H9 (cell line): ENCODE measurements at regions not wholly inside any gene's neighbourhood (a gene's known extent, or its start where the extent isn't known, plus 50 kb on each side); places are given as distances from the start of the nearest gene placed in this dataset.

Source experiments
- DNase-seq: peaks from one replicate; pipeline ENCODE4 v3.0.0-alpha.2; 2017
- H2AFZ ChIP-seq: one replicate; pipeline ENCODE4 v1.6.1; 2013; ENCODE audit warnings: mild to moderate bottlenecking, low read length, control low read depth, moderate library complexity
- H2AK5ac ChIP-seq: 2 replicates; pipeline ENCODE4 v1.6.1; 2013; ENCODE audit warnings: low read length, control low read depth, mixed read lengths; ENCODE audit not compliant: insufficient read length
- H2BK120ac ChIP-seq: one replicate; pipeline ENCODE4 v1.6.1; 2013; ENCODE audit warnings: low read depth, mild to moderate bottlenecking, low read length, control low read depth, inconsistent platforms; ENCODE audit not compliant: poor library complexity, severe bottlenecking
- H2BK12ac ChIP-seq: 2 replicates; pipeline ENCODE4 v1.6.1; 2013; ENCODE audit warnings: low read length, control low read depth, mixed read lengths, low read depth; ENCODE audit not compliant: insufficient read length
- H2BK15ac ChIP-seq: 2 replicates; pipeline ENCODE4 v1.6.1; 2013; ENCODE audit warnings: low read depth, low read length, control low read depth
- H2BK20ac ChIP-seq: one replicate; pipeline ENCODE4 v1.6.1; 2013; ENCODE audit warnings: low read depth, mild to moderate bottlenecking, low read length, control low read depth, inconsistent platforms; ENCODE audit not compliant: poor library complexity, severe bottlenecking
- H2BK5ac ChIP-seq: 2 replicates; pipeline ENCODE4 v1.6.1; 2013; ENCODE audit warnings: low read length, control low read depth, mixed read lengths; ENCODE audit not compliant: insufficient read length
- H3K14ac ChIP-seq: 2 replicates; pipeline ENCODE4 v1.6.1; 2013; ENCODE audit warnings: low read length, control low read depth; ENCODE audit not compliant: insufficient read depth
- H3K18ac ChIP-seq: 2 replicates; pipeline ENCODE4 v1.6.1; 2013; ENCODE audit warnings: low read depth, mild to moderate bottlenecking, mixed read lengths, low read length, control low read depth; ENCODE audit not compliant: insufficient read length
- H3K23ac ChIP-seq: 2 replicates; pipeline ENCODE4 v1.6.1; 2013; ENCODE audit warnings: low read length, control low read depth, mixed read lengths, low read depth; ENCODE audit not compliant: insufficient read length
- H3K23me2 ChIP-seq: 2 replicates; pipeline ENCODE4 v1.6.1; 2013; ENCODE audit warnings: low read depth, mild to moderate bottlenecking, mixed read lengths, low read length, control low read depth; ENCODE audit not compliant: insufficient read length, poor library complexity, severe bottlenecking
- H3K27ac ChIP-seq: 2 replicates; pipeline ENCODE4 v1.5.1; 2013; ENCODE audit warnings: low read length, control low read depth, mixed read lengths, low read depth; ENCODE audit not compliant: insufficient read length
- H3K27me3 ChIP-seq: 2 replicates; pipeline ENCODE4 v1.6.1; 2013; ENCODE audit warnings: low read length, control low read depth, inconsistent platforms; ENCODE audit not compliant: insufficient read depth
- H3K4ac ChIP-seq: 2 replicates; pipeline ENCODE4 v1.6.1; 2013; ENCODE audit warnings: low read depth, mild to moderate bottlenecking, control low read depth, inconsistent platforms, low read length, moderate library complexity
- H3K4me1 ChIP-seq: 2 replicates; pipeline ENCODE4 v1.6.1; 2013; ENCODE audit warnings: low read length, control low read depth, inconsistent platforms; ENCODE audit not compliant: insufficient read depth
- H3K4me2 ChIP-seq: 2 replicates; pipeline ENCODE4 v1.6.1; 2013; ENCODE audit warnings: low read length, control low read depth, mixed read lengths; ENCODE audit not compliant: insufficient read length, insufficient read depth
- H3K56ac ChIP-seq: 2 replicates; pipeline ENCODE4 v1.6.1; 2013; ENCODE audit warnings: low read depth, mild to moderate bottlenecking, mixed read lengths, low read length, control low read depth; ENCODE audit not compliant: insufficient read length
- H3K79me1 ChIP-seq: 2 replicates; pipeline ENCODE4 v1.6.1; 2013; ENCODE audit warnings: low read depth, mild to moderate bottlenecking, moderate library complexity, low read length, control low read depth, inconsistent platforms; ENCODE audit not compliant: insufficient read depth, poor library complexity, severe bottlenecking
- H3K79me2 ChIP-seq: 2 replicates; pipeline ENCODE4 v1.6.1; 2013; ENCODE audit warnings: low read length, control low read depth, inconsistent platforms; ENCODE audit not compliant: insufficient read depth
- H3K9ac ChIP-seq: 2 replicates; pipeline ENCODE4 v1.6.1; 2013; ENCODE audit warnings: low read length, control low read depth, mixed read lengths; ENCODE audit not compliant: insufficient read length; ENCODE audit errors: extremely low read depth
- H3K9me3 ChIP-seq: one replicate; pipeline ENCODE4 v1.6.1; 2013; ENCODE audit warnings: low read depth, low read length, inconsistent platforms; ENCODE audit not compliant: control insufficient read depth
- H3T11ph ChIP-seq: one replicate; pipeline ENCODE4 v1.6.1; 2013; ENCODE audit warnings: mild to moderate bottlenecking, low read length, control low read depth, inconsistent platforms
- H4K20me1 ChIP-seq: one replicate; pipeline ENCODE4 v1.6.1; 2013; ENCODE audit not compliant: control insufficient read depth, insufficient read length, insufficient read depth
- H4K5ac ChIP-seq: 2 replicates; pipeline ENCODE4 v1.6.1; 2013; ENCODE audit warnings: low read depth, mild to moderate bottlenecking, mixed read lengths, low read length, control low read depth; ENCODE audit not compliant: insufficient read length
- H4K8ac ChIP-seq: replicated peaks from 2 replicates; pipeline ENCODE4 v1.6.1; 2013; ENCODE audit warnings: low read length, control low read depth, mixed read lengths, low read depth; ENCODE audit not compliant: insufficient read length
- H4K91ac ChIP-seq: 2 replicates; pipeline ENCODE4 v1.6.1; 2013; ENCODE audit warnings: low read depth, mild to moderate bottlenecking, moderate library complexity, mixed read lengths, low read length, control low read depth; ENCODE audit not compliant: insufficient read length
- H3K27ac Mint-ChIP-seq, 3 experiments: 2 replicates in 2 of 3; 3 replicates in 1 of 3; pipeline ENCODE4 v1.8.0; 2020 to 2021; ENCODE audit warnings: mixed read lengths in 3 of 3, mild to moderate bottlenecking in 1 of 3, moderate library complexity in 1 of 3
- H3K27me3 Mint-ChIP-seq: 2 replicates; pipeline ENCODE4 v1.8.0; 2021; ENCODE audit warnings: low read depth, mild to moderate bottlenecking, moderate library complexity, mixed read lengths
- H3K36me3 Mint-ChIP-seq, 3 experiments: 2 replicates in 2 of 3; 3 replicates in 1 of 3; pipeline ENCODE4 v1.8.0; 2020 to 2021; ENCODE audit warnings: low read depth in 3 of 3, mixed read lengths in 3 of 3; ENCODE audit not compliant: insufficient read depth in 1 of 3
- H3K4me1 Mint-ChIP-seq, 2 experiments: 2 replicates each; pipeline ENCODE4 v1.8.0; 2020; ENCODE audit warnings: mixed read lengths in 2 of 2
- H3K4me3 Mint-ChIP-seq, 2 experiments: 2 replicates in 1 of 2; 3 replicates in 1 of 2; pipeline ENCODE4 v1.8.0; 2020 to 2021; ENCODE audit warnings: mild to moderate bottlenecking in 2 of 2, mixed read lengths in 2 of 2, moderate library complexity in 1 of 2
- H3K9me3 Mint-ChIP-seq, 2 experiments: 2 replicates in 1 of 2; 3 replicates in 1 of 2; pipeline ENCODE4 v1.8.0; 2020; ENCODE audit warnings: mild to moderate bottlenecking in 2 of 2, mixed read lengths in 2 of 2, moderate library complexity in 1 of 2
- CTCF ChIP-seq: fragments of 200-600 bp; sonication (generic); conservative IDR thresholded peaks from 3 replicates; pipeline ENCODE4 v1.8.0; 2021; ENCODE audit warnings: antibody characterized with exemption, mild to moderate bottlenecking
- WGBS: extraction: QIAGEN DNeasy Blood & Tissue Kit; methylation state at CpG from one replicate; pipeline ENCODE4 v1.1.7; 2013; ENCODE audit warnings: missing lambda C conversion rate, low lambda C conversion rate, mixed read lengths; ENCODE audit not compliant: insufficient read length; ENCODE audit errors: extremely low coverage; 5-methylcytosine and 5-hydroxymethylcytosine counted together

- Histone ChIP-seq H4K91ac (no peak overlapping the region), H4K20me1 (no peaks in the 10 kb centered on the region), H2AK5ac (no peak overlapping the region), H3K9ac (no peak overlapping the region), H2BK12ac (no peak overlapping the region), H2BK15ac (no peak overlapping the region), H4K8ac (no peak overlapping the region), H2BK120ac (no peak overlapping the region), H3K4me1 (no peaks in the 10 kb centered on the region), H2BK20ac (no peak overlapping the region), H3K4ac (no peak overlapping the region), H4K5ac (no peak overlapping the region), H2AFZ (no peak overlapping the region), H3K14ac (no peak overlapping the region), H3K23me2 (no peaks in the 10 kb centered on the region), H3K79me1 (no peaks in the 10 kb centered on the region), H3K27ac (no peak overlapping the region), H3K23ac (no peak overlapping the region), H3K56ac (no peak overlapping the region), H3K27me3 (no peaks in the 10 kb centered on the region), H3K9me3 (no peaks in the 10 kb centered on the region), H3K4me2 (no peak overlapping the region), H3K18ac (no peak overlapping the region), H2BK5ac (no peak overlapping the region), H3K79me2 (no peaks in the 10 kb centered on the region), H3T11ph (no peak overlapping the region)
- H3K27ac Mint-ChIP-seq = peak overlapping the region; percentile 14 to 74 (median 60); a peak in 4 of 7 replicates
- no peaks in the 10 kb centered on the region for H3K27me3 Mint-ChIP-seq
- no CpG with 5 or more reads among the region's 11 CpGs for WGBS
- no peak overlapping the region for H3K4me3 Mint-ChIP-seq
- no peak for DNase-seq
- H3K36me3 Mint-ChIP-seq = 0 out of 7 replicates have a peak, but pooled peaks cover 0 to 5% (median 0%) of the 10 kb centered on the region in 3 experiments
- H3K9me3 Mint-ChIP-seq = no peaks in the 10 kb centered on the region
- TF ChIP-seq CTCF = no peak
- H3K4me1 Mint-ChIP-seq = peaks cover 23 to 24% of the 10 kb centered on the region in 2 experiments
Measured at GRCh38 chr4:43130228-43131021, 237.9 kb downstream of the GRXCR1 start.
